ENCODE measurements at regions not wholly inside any gene's neighbourhood (a gene's known extent, or its start where the extent isn't known, plus 50 kb on each side); places are given as distances from the start of the nearest gene placed in this dataset.

DNA sequence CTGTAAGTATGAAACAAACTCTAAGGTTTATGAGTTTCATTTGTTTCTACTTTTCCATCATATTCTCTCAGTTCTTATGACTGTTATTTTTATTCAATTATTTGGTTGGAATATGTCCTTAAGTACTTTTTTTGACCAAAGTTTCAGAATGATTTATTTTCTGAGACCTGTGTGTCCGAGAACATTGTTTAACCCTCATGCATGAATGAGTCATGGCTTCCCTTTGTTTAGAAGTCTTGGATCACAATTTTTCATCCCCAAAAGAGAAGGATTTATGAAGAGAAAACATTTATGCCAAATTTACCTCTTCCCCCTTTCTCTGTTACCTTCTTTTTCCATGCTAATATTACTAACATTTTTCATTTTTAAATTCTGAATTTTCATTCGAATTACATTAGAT lies 518.0 kb upstream of the NR2F2 start:
- H3K27me3 Mint-ChIP-seq (ENCODE audit: low read depth): no peaks in the 10 kb centered on the region; the same call in none of the 2 replicates
- no peak overlapping the region for H3K4me3 Mint-ChIP-seq
- H3K27ac Mint-ChIP-seq: no peak overlapping the region
- H3K36me3 Mint-ChIP-seq: no peaks in the 10 kb centered on the region
- no peaks in the 10 kb centered on the region for H3K4me1 Mint-ChIP-seq
- TF ChIP-seq ZNF396 (CRISPR knock-in tag; IDR thresholded peaks at IDR 0.05; ENCODE audit: borderline replicate concordance) (no peak), ZNF219 (CRISPR knock-in tag; IDR thresholded peaks at IDR 0.05; ENCODE audit: borderline replicate concordance) (no peak), GABPB1 (CRISPR knock-in tag; IDR thresholded peaks at IDR 0.05) (no peak), ZBTB43 (CRISPR knock-in tag; IDR thresholded peaks at IDR 0.05) (no peak), AR (CRISPR knock-in tag; IDR thresholded peaks at IDR 0.05) (no peak), ELF4 (CRISPR knock-in tag; IDR thresholded peaks at IDR 0.05; ENCODE audit: low read depth) (no peak), GRHL2 (CRISPR knock-in tag; IDR thresholded peaks at IDR 0.05; ENCODE audit: insufficient replicate concordance, severe bottlenecking) (no peak), FOXJ3 (CRISPR knock-in tag; IDR thresholded peaks at IDR 0.05; ENCODE audit: borderline replicate concordance) (no peak), JUN (CRISPR knock-in tag; IDR thresholded peaks at IDR 0.05) (no peak)
- TF ChIP-seq, protein P1, sequence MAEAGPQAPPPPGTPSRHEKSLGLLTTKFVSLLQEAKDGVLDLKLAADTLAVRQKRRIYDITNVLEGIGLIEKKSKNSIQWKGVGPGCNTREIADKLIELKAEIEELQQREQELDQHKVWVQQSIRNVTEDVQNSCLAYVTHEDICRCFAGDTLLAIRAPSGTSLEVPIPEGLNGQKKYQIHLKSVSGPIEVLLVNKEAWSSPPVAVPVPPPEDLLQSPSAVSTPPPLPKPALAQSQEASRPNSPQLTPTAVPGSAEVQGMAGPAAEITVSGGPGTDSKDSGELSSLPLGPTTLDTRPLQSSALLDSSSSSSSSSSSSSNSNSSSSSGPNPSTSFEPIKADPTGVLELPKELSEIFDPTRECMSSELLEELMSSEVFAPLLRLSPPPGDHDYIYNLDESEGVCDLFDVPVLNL (CRISPR knock-in tag; IDR thresholded peaks at IDR 0.05; ENCODE audit: borderline replicate concordance, low read depth): no peak
- TF ChIP-seq, protein P2, sequence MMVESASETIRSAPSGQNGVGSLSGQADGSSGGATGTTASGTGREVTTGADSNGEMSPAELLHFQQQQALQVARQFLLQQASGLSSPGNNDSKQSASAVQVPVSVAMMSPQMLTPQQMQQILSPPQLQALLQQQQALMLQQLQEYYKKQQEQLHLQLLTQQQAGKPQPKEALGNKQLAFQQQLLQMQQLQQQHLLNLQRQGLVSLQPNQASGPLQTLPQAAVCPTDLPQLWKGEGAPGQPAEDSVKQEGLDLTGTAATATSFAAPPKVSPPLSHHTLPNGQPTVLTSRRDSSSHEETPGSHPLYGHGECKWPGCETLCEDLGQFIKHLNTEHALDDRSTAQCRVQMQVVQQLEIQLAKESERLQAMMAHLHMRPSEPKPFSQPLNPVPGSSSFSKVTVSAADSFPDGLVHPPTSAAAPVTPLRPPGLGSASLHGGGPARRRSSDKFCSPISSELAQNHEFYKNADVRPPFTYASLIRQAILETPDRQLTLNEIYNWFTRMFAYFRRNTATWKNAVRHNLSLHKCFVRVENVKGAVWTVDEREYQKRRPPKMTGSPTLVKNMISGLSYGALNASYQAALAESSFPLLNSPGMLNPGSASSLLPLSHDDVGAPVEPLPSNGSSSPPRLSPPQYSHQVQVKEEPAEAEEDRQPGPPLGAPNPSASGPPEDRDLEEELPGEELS (CRISPR knock-in tag; IDR thresholded peaks at IDR 0.05): no peak
- ATAC-seq (no peak), DNase-seq (ENCODE audit: low spot score) (no peak)
- no peaks in the 10 kb centered on the region for H3K9me3 Mint-ChIP-seq
- POLR2A ChIA-PET: no interaction called here
- CTCF ChIA-PET: no interaction called here

- Mint-ChIP-seq H3K27me3 (ENCODE audit: low read depth) (no peaks in the 10 kb centered on the region; the same call in none of the 2 replicates), H3K9me3 (no peaks in the 10 kb centered on the region), H3K4me3 (no peak overlapping the region), H3K27ac (no peak overlapping the region), H3K36me3 (no peaks in the 10 kb centered on the region), H3K4me1 (no peaks in the 10 kb centered on the region)
- ATAC-seq (no peak), DNase-seq (ENCODE audit: low spot score) (no peak)
- CTCF ChIA-PET: no interaction called here
- POLR2A ChIA-PET: no interaction called here
- TF ChIP-seq HMGA2 (CRISPR knock-in tag; IDR thresholded peaks at IDR 0.05) (no peak), FOXJ3 (CRISPR knock-in tag; IDR thresholded peaks at IDR 0.05; ENCODE audit: borderline replicate concordance) (no peak), GRHL2 (CRISPR knock-in tag; IDR thresholded peaks at IDR 0.05; ENCODE audit: insufficient replicate concordance, severe bottlenecking) (no peak), OVOL2 (CRISPR knock-in tag; IDR thresholded peaks at IDR 0.05; ENCODE audit: borderline replicate concordance) (no peak), CTCF (IDR thresholded peaks at IDR 0.05) (no peak), ZNF219 (CRISPR knock-in tag; IDR thresholded peaks at IDR 0.05; ENCODE audit: borderline replicate concordance) (no peak), ZNF263 (CRISPR knock-in tag; IDR thresholded peaks at IDR 0.05; ENCODE audit: low read depth) (no peak), CBFB (CRISPR knock-in tag; IDR thresholded peaks at IDR 0.05; ENCODE audit: low read depth) (no peak), PRRX2 (CRISPR knock-in tag; IDR thresholded peaks at IDR 0.05) (no peak), ZNF232 (CRISPR knock-in tag; IDR thresholded peaks at IDR 0.05) (no peak), ATF1 (CRISPR knock-in tag; IDR thresholded peaks at IDR 0.05) (no peak), RORB (CRISPR knock-in tag; IDR thresholded peaks at IDR 0.05) (no peak)
- TF ChIP-seq, protein P3, sequence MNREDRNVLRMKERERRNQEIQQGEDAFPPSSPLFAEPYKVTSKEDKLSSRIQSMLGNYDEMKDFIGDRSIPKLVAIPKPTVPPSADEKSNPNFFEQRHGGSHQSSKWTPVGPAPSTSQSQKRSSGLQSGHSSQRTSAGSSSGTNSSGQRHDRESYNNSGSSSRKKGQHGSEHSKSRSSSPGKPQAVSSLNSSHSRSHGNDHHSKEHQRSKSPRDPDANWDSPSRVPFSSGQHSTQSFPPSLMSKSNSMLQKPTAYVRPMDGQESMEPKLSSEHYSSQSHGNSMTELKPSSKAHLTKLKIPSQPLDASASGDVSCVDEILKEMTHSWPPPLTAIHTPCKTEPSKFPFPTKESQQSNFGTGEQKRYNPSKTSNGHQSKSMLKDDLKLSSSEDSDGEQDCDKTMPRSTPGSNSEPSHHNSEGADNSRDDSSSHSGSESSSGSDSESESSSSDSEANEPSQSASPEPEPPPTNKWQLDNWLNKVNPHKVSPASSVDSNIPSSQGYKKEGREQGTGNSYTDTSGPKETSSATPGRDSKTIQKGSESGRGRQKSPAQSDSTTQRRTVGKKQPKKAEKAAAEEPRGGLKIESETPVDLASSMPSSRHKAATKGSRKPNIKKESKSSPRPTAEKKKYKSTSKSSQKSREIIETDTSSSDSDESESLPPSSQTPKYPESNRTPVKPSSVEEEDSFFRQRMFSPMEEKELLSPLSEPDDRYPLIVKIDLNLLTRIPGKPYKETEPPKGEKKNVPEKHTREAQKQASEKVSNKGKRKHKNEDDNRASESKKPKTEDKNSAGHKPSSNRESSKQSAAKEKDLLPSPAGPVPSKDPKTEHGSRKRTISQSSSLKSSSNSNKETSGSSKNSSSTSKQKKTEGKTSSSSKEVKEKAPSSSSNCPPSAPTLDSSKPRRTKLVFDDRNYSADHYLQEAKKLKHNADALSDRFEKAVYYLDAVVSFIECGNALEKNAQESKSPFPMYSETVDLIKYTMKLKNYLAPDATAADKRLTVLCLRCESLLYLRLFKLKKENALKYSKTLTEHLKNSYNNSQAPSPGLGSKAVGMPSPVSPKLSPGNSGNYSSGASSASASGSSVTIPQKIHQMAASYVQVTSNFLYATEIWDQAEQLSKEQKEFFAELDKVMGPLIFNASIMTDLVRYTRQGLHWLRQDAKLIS (CRISPR knock-in tag; IDR thresholded peaks at IDR 0.05; ENCODE audit: borderline replicate concordance): no peak
Observed at GRCh38 chr15:95814908-95815307, 515.6 kb upstream of the NR2F2 start.
